Large intestine (tissue), 3 donors: ENCODE measurements at regions not wholly inside any gene's neighbourhood (a gene's known extent, or its start where the extent isn't known, plus 50 kb on each side); places are given as distances from the start of the nearest gene placed in this dataset.
A peak's percentile ranks its signal among the peaks of the same experiment; 100 is the strongest.
"Not testable (repeated sequence)": the region's sequence is repeated elsewhere in the genome, so short reads cannot be mapped to it uniquely, and the experiment has no call there.

ENCODE experiments used
- DNase-seq, 2 donors: peaks; one replicate each; pipeline versions ENCODE4 v3.0.0 to v3.0.0-alpha.2; 2013
- H3K27ac ChIP-seq: one replicate; pipeline ENCODE4 v1.5.1; 2013; ENCODE audit warnings: low read length
- H3K27me3 ChIP-seq: 2 replicates; pipeline ENCODE4 v1.6.1; 2013; ENCODE audit warnings: low read length; ENCODE audit not compliant: control insufficient read depth, insufficient read depth
- H3K36me3 ChIP-seq: 2 replicates; pipeline ENCODE4 v1.6.1; 2013; ENCODE audit warnings: low read length; ENCODE audit not compliant: control insufficient read depth, insufficient read depth
- H3K4me1 ChIP-seq: one replicate; pipeline ENCODE4 v1.6.1; 2013; ENCODE audit warnings: low read length; ENCODE audit not compliant: control insufficient read depth, insufficient read depth
- H3K4me3 ChIP-seq: one replicate; pipeline ENCODE4 v1.5.1; 2013; ENCODE audit warnings: low read length
- H3K9me3 ChIP-seq: one replicate; pipeline ENCODE4 v1.6.1; 2013; ENCODE audit warnings: mild to moderate bottlenecking, low read depth, low read length, moderate library complexity; ENCODE audit not compliant: control insufficient read depth
- WGBS: methylation state at CpG from one replicate; pipeline ENCODE4 v1.1.5; 2013; ENCODE audit warnings: low lambda C conversion rate; ENCODE audit not compliant: insufficient coverage; 5-methylcytosine and 5-hydroxymethylcytosine counted together

DNA sequence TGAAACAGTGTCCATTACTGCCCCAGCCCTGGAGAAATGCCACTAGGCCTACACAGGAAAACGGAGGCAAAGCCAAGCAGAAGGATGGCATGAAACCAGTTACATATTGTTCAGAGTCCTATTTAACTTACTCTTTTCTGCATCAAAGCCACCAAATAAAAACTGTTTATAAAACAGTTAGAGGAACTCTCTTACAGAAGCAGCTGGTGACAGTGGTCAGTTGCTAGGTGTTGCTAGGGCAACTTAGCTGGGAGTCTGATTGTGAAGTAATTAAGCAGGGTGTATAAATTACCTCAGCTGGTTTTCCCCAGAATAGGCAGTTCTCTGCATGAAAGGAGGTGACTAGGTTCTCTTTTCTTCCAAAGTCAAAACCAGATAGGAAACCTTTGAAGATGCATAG is 115.6 kb upstream of the ZBED5 start:
- DNase-seq, result peak in 1 of 2 donors; percentile 35
- WGBS, result no CpG with 5 or more reads among the region's 1 CpG
- Histone ChIP-seq H3K36me3 (no peaks in the 10 kb centered on the region), H3K9me3 (no peaks in the 10 kb centered on the region), H3K4me1 (peaks cover 9% of the 10 kb centered on the region), H3K4me3 (no peak overlapping the region), H3K27me3 (no peaks in the 10 kb centered on the region), H3K27ac (no peak overlapping the region)

- no peak overlapping the region for H3K4me3 ChIP-seq
- H3K27ac ChIP-seq, result no peak overlapping the region
- H3K27me3 ChIP-seq, result no peaks in the 10 kb centered on the region
- DNase-seq, result no peak
- H3K36me3 ChIP-seq, result no peaks in the 10 kb centered on the region
- peaks cover 7% of the 10 kb centered on the region for H3K4me1 ChIP-seq
- 87% methylated on average over 3 of the region's 3 CpGs for WGBS
- no peaks in the 10 kb centered on the region for H3K9me3 ChIP-seq
Measured at GRCh38 chr11:10970926-10971325, 113.1 kb upstream of the ZBED5 start.

- H3K36me3 ChIP-seq, result no peaks in the 10 kb centered on the region
- no peaks in the 10 kb centered on the region for H3K4me1 ChIP-seq
- no peak overlapping the region for H3K27ac ChIP-seq
- no CpG with 5 or more reads among the region's 2 CpGs for WGBS
- no peak overlapping the region for H3K4me3 ChIP-seq
- H3K9me3 ChIP-seq, result no peaks in the 10 kb centered on the region
- DNase-seq, result no peak
- no peaks in the 10 kb centered on the region for H3K27me3 ChIP-seq
Measured at GRCh38 chr11:10969387-10969786, 111.5 kb upstream of the ZBED5 start.

- H3K4me1 ChIP-seq, H3K4me3 ChIP-seq, DNase-seq, H3K27me3 ChIP-seq, H3K27ac ChIP-seq, H3K36me3 ChIP-seq, H3K9me3 ChIP-seq: not testable (repeated sequence)
- 80% methylated on average over 1 of the region's 1 CpG for WGBS
Measured at GRCh38 chr11:10956884-10957283, 99.0 kb upstream of the ZBED5 start.

GRCh38 chr11:10955616-10956015 is 97.8 kb upstream of the ZBED5 start:
- no peaks in the 10 kb centered on the region for H3K27me3 ChIP-seq
- WGBS, result 86% methylated on average over 1 of the region's 1 CpG
- no peak overlapping the region for H3K4me3 ChIP-seq
- no peaks in the 10 kb centered on the region for H3K9me3 ChIP-seq
- H3K36me3 ChIP-seq, result no peaks in the 10 kb centered on the region
- no peak for DNase-seq
- H3K27ac ChIP-seq, result no peak overlapping the region
- no peaks in the 10 kb centered on the region for H3K4me1 ChIP-seq

DNA sequence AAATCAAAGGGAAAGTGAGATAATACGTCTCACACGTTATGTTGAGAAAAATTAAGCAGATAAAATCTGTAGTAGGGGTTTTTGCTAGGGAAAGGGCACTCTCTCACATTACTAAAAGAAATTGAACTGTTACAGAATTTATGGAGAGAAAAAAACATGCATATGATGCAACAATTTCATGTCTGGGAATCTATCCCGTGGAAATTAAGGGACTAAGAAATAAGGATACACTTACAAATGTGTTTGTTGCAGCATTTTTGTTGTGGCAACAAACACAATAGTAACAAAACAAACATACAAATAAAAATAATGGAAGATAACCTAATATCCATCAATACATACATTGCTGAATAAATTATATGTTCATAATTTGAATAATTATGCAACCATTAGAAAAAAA is 96.3 kb upstream of the ZBED5 start:
- H3K36me3 ChIP-seq, result no peaks in the 10 kb centered on the region
- no peak overlapping the region for H3K4me3 ChIP-seq
- 100% methylated on average over 2 of the region's 3 CpGs for WGBS
- no peak overlapping the region for H3K27ac ChIP-seq
- no peak for DNase-seq
- no peaks in the 10 kb centered on the region for H3K27me3 ChIP-seq
- no peaks in the 10 kb centered on the region for H3K9me3 ChIP-seq
- H3K4me1 ChIP-seq, result no peaks in the 10 kb centered on the region

- Histone ChIP-seq H3K27ac (no peak overlapping the region), H3K4me3 (no peak overlapping the region), H3K36me3 (no peaks in the 10 kb centered on the region), H3K27me3 (no peaks in the 10 kb centered on the region), H3K4me1 (no peaks in the 10 kb centered on the region), H3K9me3 (no peaks in the 10 kb centered on the region)
- 67% methylated on average over 1 of the region's 1 CpG for WGBS
- DNase-seq, result no peak
Measured at GRCh38 chr11:10952872-10953271, 95.0 kb upstream of the ZBED5 start.

DNA sequence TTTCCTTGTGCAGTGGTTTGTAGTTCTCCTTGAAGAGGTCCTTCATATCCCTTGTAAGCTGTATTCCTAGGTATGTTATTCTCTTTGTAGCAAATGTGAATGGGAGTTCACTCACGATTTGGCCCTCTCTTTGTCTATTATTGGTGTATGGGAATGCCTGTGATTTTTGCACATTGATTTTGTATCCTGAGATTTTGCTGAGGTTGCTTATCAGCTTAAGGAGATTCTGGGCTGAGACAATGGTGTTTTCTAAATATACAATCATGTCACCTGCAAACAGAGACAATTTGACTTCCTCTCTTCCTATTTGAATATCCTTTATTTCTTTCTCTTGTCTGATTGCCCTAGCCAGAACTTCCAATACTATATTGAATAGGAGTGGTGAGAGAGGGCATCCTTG is 90.1 kb upstream of the ZBED5 start:
- not testable (repeated sequence) for H3K4me1 ChIP-seq, H3K27ac ChIP-seq, H3K36me3 ChIP-seq, H3K9me3 ChIP-seq, DNase-seq, H3K27me3 ChIP-seq, H3K4me3 ChIP-seq
- WGBS, result no CpG with 5 or more reads among the region's 1 CpG

DNA sequence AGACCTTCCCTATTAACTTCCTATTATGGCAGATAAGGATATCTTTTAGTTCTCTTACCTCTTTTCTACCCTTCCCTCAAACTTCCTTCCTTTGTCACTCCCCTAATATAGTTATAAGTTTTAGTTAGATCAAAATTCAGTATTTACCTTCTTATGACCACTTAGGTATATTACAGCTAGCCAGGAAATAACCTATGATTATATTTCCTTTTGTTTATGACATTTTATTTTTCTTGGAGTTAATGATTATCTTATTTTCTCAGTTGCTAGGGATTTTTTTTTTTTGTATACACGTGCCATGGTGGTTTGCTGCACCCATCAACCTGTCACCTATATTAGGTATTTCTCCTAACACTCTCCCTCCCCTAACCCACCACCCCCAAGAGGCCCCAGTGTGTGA is 88.2 kb upstream of the ZBED5 start:
- Histone ChIP-seq H3K4me3 (no peak overlapping the region), H3K27ac (no peak overlapping the region), H3K4me1 (no peaks in the 10 kb centered on the region), H3K27me3 (no peaks in the 10 kb centered on the region), H3K9me3 (no peaks in the 10 kb centered on the region), H3K36me3 (no peaks in the 10 kb centered on the region)
- WGBS, result 17% methylated on average over 1 of the region's 1 CpG
- DNase-seq, result no peak

DNA sequence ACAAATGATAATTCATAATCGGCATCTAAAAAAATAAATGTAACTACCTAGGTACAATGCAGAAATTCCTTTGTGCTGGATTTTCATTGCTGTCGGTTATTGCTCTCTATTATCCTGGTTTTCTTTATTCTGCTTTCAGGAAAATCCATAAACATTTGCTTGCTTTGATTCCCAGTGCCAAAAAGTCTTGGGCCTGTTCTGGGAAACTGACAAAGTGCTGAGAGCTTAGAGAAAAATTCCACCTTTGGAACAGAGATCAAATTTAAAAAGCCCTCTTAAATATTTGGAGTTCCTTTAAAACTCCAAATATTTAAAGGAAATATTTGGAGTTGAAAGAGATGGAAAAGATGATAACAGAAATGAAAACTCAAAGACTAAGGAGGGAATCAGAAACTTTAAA is 87.3 kb upstream of the ZBED5 start:
- H3K4me3 ChIP-seq, result no peak overlapping the region
- no peaks in the 10 kb centered on the region for H3K9me3 ChIP-seq
- no peak overlapping the region for H3K27ac ChIP-seq
- H3K27me3 ChIP-seq, result no peaks in the 10 kb centered on the region
- DNase-seq, result no peak
- H3K4me1 ChIP-seq, result no peaks in the 10 kb centered on the region
- 100% methylated on average over 2 of the region's 2 CpGs for WGBS
- H3K36me3 ChIP-seq, result no peaks in the 10 kb centered on the region

GRCh38 chr11:10943968-10944367 is 86.1 kb upstream of the ZBED5 start:
- no peaks in the 10 kb centered on the region for H3K36me3 ChIP-seq
- H3K27me3 ChIP-seq, result no peaks in the 10 kb centered on the region
- no peaks in the 10 kb centered on the region for H3K9me3 ChIP-seq
- H3K4me1 ChIP-seq, result no peaks in the 10 kb centered on the region
- no peak overlapping the region for H3K4me3 ChIP-seq
- no CpG with 5 or more reads among the region's 2 CpGs for WGBS
- no peak for DNase-seq
- H3K27ac ChIP-seq, result no peak overlapping the region
